ENCODE measurements at regions not wholly inside any gene's neighbourhood (a gene's known extent, or its start where the extent isn't known, plus 50 kb on each side); places are given as distances from the start of the nearest gene placed in this dataset.

- H3K27ac Mint-ChIP-seq (ENCODE audit: unreplicated experiment) = no peak overlapping the region
- no peak for DNase-seq (ENCODE audit: low read depth, low spot score)
- peaks cover 4% of the 10 kb centered on the region for H3K9me3 Mint-ChIP-seq
- no peak overlapping the region for H3K4me3 Mint-ChIP-seq
- no peaks in the 10 kb centered on the region for H3K36me3 Mint-ChIP-seq (ENCODE audit: low read depth)
- no peaks in the 10 kb centered on the region for H3K27me3 Mint-ChIP-seq (ENCODE audit: low read depth)
- H3K4me1 Mint-ChIP-seq = no peaks in the 10 kb centered on the region
- TF ChIP-seq, protein P1, sequence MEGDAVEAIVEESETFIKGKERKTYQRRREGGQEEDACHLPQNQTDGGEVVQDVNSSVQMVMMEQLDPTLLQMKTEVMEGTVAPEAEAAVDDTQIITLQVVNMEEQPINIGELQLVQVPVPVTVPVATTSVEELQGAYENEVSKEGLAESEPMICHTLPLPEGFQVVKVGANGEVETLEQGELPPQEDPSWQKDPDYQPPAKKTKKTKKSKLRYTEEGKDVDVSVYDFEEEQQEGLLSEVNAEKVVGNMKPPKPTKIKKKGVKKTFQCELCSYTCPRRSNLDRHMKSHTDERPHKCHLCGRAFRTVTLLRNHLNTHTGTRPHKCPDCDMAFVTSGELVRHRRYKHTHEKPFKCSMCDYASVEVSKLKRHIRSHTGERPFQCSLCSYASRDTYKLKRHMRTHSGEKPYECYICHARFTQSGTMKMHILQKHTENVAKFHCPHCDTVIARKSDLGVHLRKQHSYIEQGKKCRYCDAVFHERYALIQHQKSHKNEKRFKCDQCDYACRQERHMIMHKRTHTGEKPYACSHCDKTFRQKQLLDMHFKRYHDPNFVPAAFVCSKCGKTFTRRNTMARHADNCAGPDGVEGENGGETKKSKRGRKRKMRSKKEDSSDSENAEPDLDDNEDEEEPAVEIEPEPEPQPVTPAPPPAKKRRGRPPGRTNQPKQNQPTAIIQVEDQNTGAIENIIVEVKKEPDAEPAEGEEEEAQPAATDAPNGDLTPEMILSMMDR (conservative IDR thresholded peaks at IDR 0.05) = no peak
Observed at GRCh38 chr20:60529149-60529548, 570.9 kb downstream of the CDH26 start.

DNA sequence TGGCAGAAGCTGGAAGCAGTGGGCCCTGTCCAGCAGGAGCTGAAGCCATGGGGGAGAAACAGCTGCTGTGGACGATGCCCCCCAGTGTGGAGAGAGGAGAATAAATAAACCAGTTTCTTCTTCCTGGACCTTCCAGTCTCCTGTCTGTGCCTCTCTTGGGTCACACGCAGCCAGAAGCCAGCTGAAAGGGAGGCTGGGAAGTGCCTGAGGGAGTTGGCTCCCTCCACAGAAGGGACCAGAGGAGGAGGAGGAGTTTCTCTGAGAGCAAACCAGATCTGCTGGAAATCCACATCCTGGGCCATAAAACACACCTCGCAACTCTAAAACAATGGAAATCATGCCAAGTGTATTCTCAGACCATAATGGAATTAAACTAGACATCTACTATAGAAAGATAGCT lies 577.0 kb downstream of the CDH26 start:
- Mint-ChIP-seq H3K9me3 (no peaks in the 10 kb centered on the region), H3K27ac (ENCODE audit: unreplicated experiment) (no peak overlapping the region), H3K4me3 (no peak overlapping the region), H3K36me3 (ENCODE audit: low read depth) (no peaks in the 10 kb centered on the region), H3K4me1 (peaks cover 3% of the 10 kb centered on the region), H3K27me3 (ENCODE audit: low read depth) (no peaks in the 10 kb centered on the region)
- TF ChIP-seq, protein P1 (conservative IDR thresholded peaks at IDR 0.05) = no peak
- no peak for DNase-seq (ENCODE audit: low read depth, low spot score)

- Mint-ChIP-seq H3K4me3 (no peak overlapping the region), H3K36me3 (ENCODE audit: low read depth) (no peaks in the 10 kb centered on the region), H3K4me1 (peaks cover 1% of the 10 kb centered on the region), H3K27me3 (ENCODE audit: low read depth) (no peaks in the 10 kb centered on the region), H3K9me3 (no peaks in the 10 kb centered on the region), H3K27ac (ENCODE audit: unreplicated experiment) (no peak overlapping the region)
- DNase-seq (ENCODE audit: low read depth, low spot score) = no peak
- TF ChIP-seq, protein P1 (conservative IDR thresholded peaks at IDR 0.05) = no peak
Observed at GRCh38 chr20:60540591-60540990, 582.4 kb downstream of the CDH26 start.

GRCh38 chr20:60541991-60542390 lies 583.8 kb downstream of the CDH26 start:
- H3K27ac Mint-ChIP-seq (ENCODE audit: unreplicated experiment) = no peak overlapping the region
- H3K9me3 Mint-ChIP-seq = peaks cover 3% of the 10 kb centered on the region
- TF ChIP-seq, protein P1 (conservative IDR thresholded peaks at IDR 0.05) = no peak

DNA sequence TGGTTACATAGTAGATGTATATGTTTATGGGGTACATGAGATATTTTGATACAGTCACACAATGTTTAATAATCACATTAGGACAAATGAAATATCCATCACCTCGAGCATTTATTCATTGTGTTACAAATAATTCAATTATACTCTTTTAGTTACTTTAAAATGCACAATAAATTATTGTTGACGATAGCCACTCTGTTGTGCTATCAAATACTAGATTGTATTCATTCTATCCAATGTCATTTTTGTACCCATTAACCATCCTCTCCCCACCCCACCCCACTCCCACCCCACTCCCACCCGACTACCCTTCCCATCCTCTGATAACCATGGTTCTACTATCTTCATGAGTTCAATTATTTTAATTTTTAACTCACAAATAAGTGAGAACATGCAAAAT lies 585.4 kb downstream of the CDH26 start:
- H3K27me3 Mint-ChIP-seq (ENCODE audit: low read depth) = no peaks in the 10 kb centered on the region
- H3K9me3 Mint-ChIP-seq = peaks cover 7% of the 10 kb centered on the region
- no peak overlapping the region for H3K27ac Mint-ChIP-seq (ENCODE audit: unreplicated experiment)
- no peak overlapping the region for H3K4me3 Mint-ChIP-seq
- no peaks in the 10 kb centered on the region for H3K4me1 Mint-ChIP-seq
- DNase-seq (ENCODE audit: low read depth, low spot score) = no peak
- H3K36me3 Mint-ChIP-seq (ENCODE audit: low read depth) = peaks cover 5% of the 10 kb centered on the region
- TF ChIP-seq, protein P1 (conservative IDR thresholded peaks at IDR 0.05) = no peak

More at GRCh38 chr20:60541991-60542390, 583.8 kb downstream of the CDH26 start:
- DNase-seq (ENCODE audit: low read depth, low spot score) = no peak
- no peaks in the 10 kb centered on the region for H3K27me3 Mint-ChIP-seq (ENCODE audit: low read depth)
- H3K4me3 Mint-ChIP-seq = no peak overlapping the region
- no peaks in the 10 kb centered on the region for H3K4me1 Mint-ChIP-seq
- H3K36me3 Mint-ChIP-seq (ENCODE audit: low read depth) = peaks cover 2% of the 10 kb centered on the region

DNA sequence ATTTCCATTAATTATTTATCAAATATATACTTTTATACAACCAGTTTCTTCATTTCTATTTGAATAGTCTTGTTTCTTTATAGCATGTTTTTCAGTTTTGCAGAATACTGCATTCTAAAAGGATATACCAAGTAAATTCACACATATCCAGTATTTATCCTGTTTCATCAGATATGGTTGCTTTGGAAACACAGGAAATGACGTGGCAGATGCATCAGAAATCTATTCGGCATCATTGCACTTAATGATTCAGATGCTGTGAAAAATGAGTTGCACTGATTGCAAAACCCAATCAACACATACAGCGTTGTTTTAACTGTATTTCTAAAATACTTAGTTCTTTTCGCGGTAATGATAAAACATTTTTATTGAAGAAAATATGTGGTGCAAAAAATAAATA lies 594.9 kb downstream of the CDH26 start:
- Mint-ChIP-seq H3K27ac (ENCODE audit: unreplicated experiment) (no peak overlapping the region), H3K4me3 (no peak overlapping the region), H3K9me3 (no peaks in the 10 kb centered on the region), H3K4me1 (no peaks in the 10 kb centered on the region), H3K27me3 (ENCODE audit: low read depth) (no peaks in the 10 kb centered on the region), H3K36me3 (ENCODE audit: low read depth) (no peaks in the 10 kb centered on the region)
- no peak for DNase-seq (ENCODE audit: low read depth, low spot score)
- TF ChIP-seq, protein P1 (conservative IDR thresholded peaks at IDR 0.05) = no peak

Data from neural crest cell (in vitro differentiated cells).